AG04450 (cell line): ENCODE measurements at regions not wholly inside any gene's neighbourhood (a gene's known extent, or its start where the extent isn't known, plus 50 kb on each side); places are given as distances from the start of the nearest gene placed in this dataset.

ENCODE experiments used
- CTCF ChIA-PET: fragments of 300-600, 350-600 bp; formaldehyde crosslinking; extraction: SDS; loops from one replicate; lab custom pipeline; 2022; ENCODE audit warnings: antibody characterized with exemption, inconsistent platforms; lab: Charles Lee
- POLR2A ChIA-PET: fragments of 350-600 bp; formaldehyde crosslinking; extraction: SDS; loops from one replicate; lab custom pipeline; 2021; ENCODE audit warnings: antibody characterized with exemption, inconsistent platforms; lab: Yijun Ruan, JAX
- DNase-seq: peaks from one replicate; pipeline ENCODE4 v3.0.0-alpha.2; 2011; ENCODE audit warnings: low read depth, low spot score
- H3K27ac ChIP-seq: one replicate; pipeline ENCODE4 v1.5.1; 2012; ENCODE audit warnings: low read depth, low read length, control low read depth
- H3K27me3 ChIP-seq: one replicate; pipeline ENCODE4 v1.6.0; 2012; ENCODE audit warnings: low read length; ENCODE audit not compliant: control insufficient read depth, insufficient read depth
- H3K4me3 ChIP-seq: 2 replicates; pipeline ENCODE4 v1.5.1; 2011; ENCODE audit warnings: mild to moderate bottlenecking, low read depth, low read length, control low read depth
- H3K9me3 ChIP-seq: 2 replicates; pipeline ENCODE4 v1.5.1; 2012; ENCODE audit warnings: low read length; ENCODE audit not compliant: control insufficient read depth, insufficient read depth
- TF ChIP-seq, protein P1 (sequence below): IDR thresholded peaks from 2 replicates; pipeline ENCODE4 v1.5.1; 2011; ENCODE audit warnings: low read depth, low read length, control low read depth, inconsistent platforms

DNA sequence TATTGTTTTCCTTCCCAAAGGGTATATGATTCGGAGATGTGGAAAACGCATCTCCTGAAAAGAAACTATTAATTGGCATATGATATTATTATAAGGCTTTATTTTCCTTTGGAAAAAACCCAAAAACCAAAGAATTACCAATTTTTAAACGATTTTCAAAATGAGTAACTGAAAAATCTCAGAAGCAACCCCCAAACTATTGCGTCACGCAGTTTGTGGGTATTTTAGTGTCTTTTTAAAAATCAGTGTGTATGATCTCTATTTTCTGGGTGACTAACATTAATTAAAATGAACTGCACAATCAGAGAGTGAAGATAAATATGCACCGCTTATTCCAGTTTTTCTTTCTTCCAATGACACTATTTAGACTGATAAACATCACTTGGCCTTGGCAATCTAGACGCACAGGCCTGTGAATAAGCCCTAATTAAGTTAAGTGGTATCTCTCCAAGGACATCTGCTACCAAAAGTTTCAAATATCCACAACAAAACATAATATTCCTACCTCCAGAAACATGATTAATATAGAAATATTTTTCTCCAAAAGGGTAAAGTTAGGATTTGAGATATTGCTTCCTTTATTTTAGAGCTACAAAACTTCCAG is 511.5 kb upstream of the FAM241A start:
- Histone ChIP-seq H3K27ac (no peak overlapping the region), H3K27me3 (no peaks in the 10 kb centered on the region), H3K4me3 (no peak overlapping the region), H3K9me3 (no peaks in the 10 kb centered on the region)
- ChIA-PET POLR2A (no interaction called here), CTCF (interaction anchor here (0.9 to 2.6 kb wide), 3 partner anchors 8 to 351 kb away, joined by 3 to 18 read pairs (median 8); no protein-coding TSS in a partner anchor)
- TF ChIP-seq, protein P1, sequence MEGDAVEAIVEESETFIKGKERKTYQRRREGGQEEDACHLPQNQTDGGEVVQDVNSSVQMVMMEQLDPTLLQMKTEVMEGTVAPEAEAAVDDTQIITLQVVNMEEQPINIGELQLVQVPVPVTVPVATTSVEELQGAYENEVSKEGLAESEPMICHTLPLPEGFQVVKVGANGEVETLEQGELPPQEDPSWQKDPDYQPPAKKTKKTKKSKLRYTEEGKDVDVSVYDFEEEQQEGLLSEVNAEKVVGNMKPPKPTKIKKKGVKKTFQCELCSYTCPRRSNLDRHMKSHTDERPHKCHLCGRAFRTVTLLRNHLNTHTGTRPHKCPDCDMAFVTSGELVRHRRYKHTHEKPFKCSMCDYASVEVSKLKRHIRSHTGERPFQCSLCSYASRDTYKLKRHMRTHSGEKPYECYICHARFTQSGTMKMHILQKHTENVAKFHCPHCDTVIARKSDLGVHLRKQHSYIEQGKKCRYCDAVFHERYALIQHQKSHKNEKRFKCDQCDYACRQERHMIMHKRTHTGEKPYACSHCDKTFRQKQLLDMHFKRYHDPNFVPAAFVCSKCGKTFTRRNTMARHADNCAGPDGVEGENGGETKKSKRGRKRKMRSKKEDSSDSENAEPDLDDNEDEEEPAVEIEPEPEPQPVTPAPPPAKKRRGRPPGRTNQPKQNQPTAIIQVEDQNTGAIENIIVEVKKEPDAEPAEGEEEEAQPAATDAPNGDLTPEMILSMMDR: no peak
- DNase-seq: no peak

DNA sequence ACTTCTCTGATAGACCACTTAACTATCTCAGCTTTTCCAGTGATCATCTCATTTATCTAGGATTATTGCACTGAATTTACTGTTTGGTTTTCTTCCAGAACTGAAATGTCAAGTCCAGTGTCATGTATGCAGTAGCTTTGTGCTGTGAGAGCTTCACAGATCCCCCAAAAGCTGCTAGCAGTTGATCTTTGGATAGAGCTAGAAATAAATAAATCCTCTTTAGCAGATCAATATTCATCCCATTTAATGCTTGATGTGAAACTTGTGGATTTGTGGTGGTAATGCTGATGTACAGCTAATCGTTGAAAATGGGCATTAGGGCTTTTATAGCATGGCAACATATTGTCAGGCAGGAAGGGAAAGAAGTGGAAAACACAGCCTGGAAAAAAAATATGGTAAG is 509.6 kb upstream of the FAM241A start:
- no peaks in the 10 kb centered on the region for H3K9me3 ChIP-seq
- TF ChIP-seq, protein P1: no peak
- no peak overlapping the region for H3K4me3 ChIP-seq
- no peak overlapping the region for H3K27ac ChIP-seq
- no peak for DNase-seq
- ChIA-PET CTCF (interaction anchor here (1.0 to 1.9 kb wide), 2 partner anchors 219 to 500 kb away, joined by 5 to 6 read pairs; no protein-coding TSS in a partner anchor), POLR2A (no interaction called here)
- no peaks in the 10 kb centered on the region for H3K27me3 ChIP-seq

DNA sequence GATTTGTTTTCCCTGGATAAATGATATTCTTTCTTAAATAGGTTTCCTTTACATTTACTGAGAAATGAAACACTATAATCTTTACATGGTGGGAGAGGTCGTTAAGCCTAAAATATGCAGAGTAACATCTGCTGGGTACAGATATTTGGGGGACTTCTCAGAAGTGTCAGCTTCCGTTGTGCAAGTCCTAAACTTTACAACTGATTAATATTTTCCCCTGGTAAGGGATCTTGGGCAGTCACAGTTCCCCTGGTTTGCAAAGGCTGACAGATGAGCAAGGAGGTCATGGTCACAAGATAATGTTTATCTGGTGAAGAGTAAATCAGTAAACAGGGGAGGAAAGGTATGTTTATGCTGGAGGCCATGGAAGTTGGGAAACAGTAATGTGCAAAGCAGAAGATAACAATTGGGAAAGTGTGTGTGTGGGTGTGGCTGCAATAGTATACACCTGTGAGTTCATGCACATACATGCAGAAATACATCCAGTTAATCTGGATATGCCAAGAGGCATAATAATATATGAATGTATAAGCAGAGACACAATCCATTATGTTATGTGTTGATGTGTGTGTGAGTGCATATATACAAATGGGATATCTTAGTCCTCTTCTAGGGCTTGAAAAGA is 508.2 kb upstream of the FAM241A start:
- no peaks in the 10 kb centered on the region for H3K9me3 ChIP-seq
- H3K27me3 ChIP-seq: no peaks in the 10 kb centered on the region
- H3K27ac ChIP-seq: no peak overlapping the region
- CTCF ChIA-PET: no interaction called here
- H3K4me3 ChIP-seq: no peak overlapping the region
- DNase-seq: no peak
- POLR2A ChIA-PET: no interaction called here
- TF ChIP-seq, protein P1: no peak

DNA sequence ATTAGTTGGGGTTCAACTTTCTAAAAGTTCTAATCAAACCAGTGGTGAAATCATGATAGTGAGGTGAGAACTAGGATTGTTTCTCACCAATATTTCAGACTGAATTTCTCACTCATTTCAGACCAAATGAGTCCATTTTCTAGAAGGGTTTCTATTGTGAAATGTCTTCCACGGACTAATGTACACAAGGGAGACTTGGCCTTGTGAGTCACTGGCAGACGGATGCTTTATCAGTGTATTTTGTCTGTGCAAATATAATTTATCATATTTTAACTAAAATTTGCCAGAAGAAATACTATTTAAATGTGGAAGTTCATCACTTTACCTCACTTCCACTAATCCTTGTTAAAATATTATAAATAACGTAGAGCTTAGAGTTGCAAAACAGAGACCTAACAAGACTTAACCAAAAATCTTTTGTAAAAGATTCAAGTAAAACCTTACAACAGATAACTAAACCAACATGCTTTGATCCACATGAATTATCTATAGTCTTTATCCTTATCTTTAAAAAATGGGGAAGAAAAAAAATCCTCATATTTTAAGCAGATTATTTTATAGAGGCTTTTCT is 506.0 kb upstream of the FAM241A start:
- DNase-seq: no peak
- H3K27ac ChIP-seq: no peak overlapping the region
- no peaks in the 10 kb centered on the region for H3K9me3 ChIP-seq
- ChIA-PET POLR2A (no interaction called here), CTCF (no interaction called here)
- TF ChIP-seq, protein P1: no peak
- H3K27me3 ChIP-seq: no peaks in the 10 kb centered on the region
- no peak overlapping the region for H3K4me3 ChIP-seq

DNA sequence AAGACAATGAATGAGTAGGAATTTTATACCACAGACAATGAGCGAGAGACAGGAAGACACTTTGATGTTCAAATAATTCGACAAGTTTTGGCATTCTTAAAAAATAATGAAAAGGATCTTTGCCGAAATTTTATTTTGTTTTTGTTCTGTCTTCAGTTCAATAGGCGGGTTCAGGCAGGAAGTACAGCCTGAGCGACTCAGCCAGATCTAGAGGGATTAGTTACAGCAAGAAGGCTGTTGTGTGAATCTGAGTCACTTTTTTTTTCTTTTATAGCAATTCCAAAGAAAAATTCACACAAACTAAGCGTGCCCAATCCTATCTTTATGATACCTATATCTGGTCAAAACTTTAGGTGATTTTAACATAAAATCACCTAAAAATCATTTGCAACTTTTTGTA is 505.4 kb upstream of the FAM241A start:
- TF ChIP-seq, protein P1: no peak
- H3K27me3 ChIP-seq: no peaks in the 10 kb centered on the region
- H3K9me3 ChIP-seq: no peaks in the 10 kb centered on the region
- DNase-seq: no peak
- no peak overlapping the region for H3K4me3 ChIP-seq
- CTCF ChIA-PET: no interaction called here
- no peak overlapping the region for H3K27ac ChIP-seq
- POLR2A ChIA-PET: no interaction called here
